GM21528 (cell line): ENCODE measurements at regions not wholly inside any gene's neighbourhood (a gene's known extent, or its start where the extent isn't known, plus 50 kb on each side); places are given as distances from the start of the nearest gene placed in this dataset.

Experiments
- ATAC-seq: cut with Tn5 transposase; IDR thresholded peaks from one replicate; pipeline ENCODE4 v1.9.1; 2021; ENCODE audit warnings: mild to moderate bottlenecking, moderate library complexity; ENCODE audit not compliant: unreplicated experiment, low FRiP score

DNA sequence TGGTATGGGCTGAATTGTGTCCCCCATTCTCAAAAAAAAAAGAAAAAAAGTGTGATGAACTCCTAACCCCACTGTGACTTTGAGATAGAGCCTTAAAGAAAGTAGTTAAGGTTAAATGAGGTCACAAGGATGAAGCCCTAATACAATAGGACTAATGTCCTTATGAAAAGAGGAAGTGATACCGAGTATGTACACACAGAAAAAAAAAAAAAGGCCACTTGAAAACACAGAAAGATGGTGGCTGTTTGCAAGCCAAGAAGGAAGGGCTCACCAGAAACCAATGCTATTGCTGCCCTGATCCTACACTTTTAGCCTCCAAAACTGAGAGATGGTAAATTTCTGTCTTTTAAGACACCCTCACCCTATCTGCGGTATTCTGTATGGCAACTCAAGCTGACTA, 955.6 kb downstream of the PCDH17 start:
- ATAC-seq: peak; percentile 93

DNA sequence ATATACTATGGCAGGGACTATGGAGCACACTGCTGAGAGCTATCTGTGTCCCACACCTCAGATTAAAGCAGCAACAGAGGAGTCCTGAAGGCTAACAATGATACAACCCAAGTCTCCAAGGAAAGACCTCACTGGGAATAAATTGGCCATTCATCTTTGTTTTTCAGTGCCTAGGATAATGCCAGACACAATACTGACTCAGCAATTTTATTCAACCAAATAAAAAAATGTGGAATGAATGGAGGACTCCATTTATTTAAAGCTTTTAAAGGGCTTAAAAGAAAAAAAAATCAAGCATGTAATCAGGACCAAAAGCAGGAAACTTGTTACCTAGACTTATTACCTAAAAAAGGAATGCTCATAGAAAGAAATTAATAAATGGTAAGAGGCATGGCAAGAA, 960.5 kb downstream of the PCDH17 start:
- no peak for ATAC-seq

DNA sequence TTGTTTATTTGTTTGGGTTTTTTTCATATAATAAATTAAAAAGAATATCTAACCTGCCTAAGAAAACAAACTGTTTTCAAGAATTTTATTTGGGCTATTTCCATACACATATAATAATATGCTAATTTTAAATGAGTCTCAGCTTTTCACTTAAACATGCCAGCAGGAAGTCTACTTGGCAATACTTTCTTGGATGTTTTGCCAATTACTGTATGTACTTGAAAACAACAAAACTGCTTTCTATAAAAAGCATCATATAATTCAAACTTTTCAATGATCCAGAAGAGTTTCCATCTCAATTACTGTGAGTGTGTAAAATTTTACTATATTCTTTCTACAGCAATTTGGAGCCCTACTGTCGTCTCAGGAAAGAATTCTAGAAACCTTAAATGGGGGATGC, 961.2 kb downstream of the PCDH17 start:
- no peak for ATAC-seq

DNA sequence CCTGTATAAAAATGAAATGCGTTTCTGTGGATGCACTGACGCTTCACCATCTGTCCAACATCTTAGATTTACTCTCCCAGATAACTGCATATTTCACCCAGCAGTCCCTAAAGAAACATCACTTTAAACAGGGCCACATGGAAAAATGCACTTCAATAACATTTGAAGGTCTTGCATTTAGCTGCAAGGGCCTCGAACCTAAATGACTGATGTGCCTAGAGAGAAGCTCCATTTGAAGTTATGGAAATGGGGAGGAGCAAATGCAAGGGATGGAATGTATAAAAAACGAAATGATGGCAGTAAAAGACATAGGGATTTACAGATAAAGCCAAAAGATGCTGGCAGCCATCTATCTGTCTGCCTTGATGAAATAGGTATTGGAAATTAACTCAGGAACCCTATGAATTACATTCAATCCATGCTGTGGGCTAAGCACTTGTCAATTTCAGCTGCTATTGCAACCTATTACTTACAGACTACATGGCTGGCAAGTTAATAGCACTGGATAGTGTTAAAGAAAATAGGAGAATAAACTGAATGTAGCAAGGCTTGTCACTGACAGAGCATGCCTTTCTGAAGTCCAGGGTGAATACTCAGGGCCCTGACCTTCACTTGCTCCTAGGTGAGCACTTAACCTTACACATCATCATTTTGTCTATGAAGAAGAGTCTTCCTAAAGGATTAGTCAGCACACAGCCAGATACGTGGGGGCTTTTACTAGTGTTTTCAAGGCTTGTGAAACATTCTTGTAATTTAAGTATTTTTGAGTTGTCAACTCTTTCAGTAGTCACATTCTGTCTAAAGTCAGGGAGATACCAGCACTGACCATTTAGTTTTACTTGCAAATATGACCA, 963.4 kb downstream of the PCDH17 start:
- no peak for ATAC-seq

DNA sequence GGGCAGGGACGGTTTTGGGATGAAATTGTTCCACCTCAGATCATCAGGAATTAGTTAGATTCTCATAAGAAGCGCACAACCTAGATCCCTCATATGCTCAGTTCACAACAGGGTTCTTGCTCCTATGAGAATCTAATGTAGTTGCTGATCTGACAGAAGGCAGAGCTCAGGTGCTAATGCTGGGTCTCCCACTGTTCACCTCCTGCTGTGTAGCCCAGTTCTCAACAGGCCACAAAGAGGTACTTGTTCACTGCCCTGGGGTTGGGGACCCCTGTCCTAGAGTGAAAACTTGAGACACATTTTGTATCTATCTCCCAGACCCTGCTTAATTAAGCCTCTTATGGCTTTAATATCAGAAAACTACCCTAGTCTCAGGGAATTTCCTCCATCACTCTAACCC, 966.0 kb downstream of the PCDH17 start:
- ATAC-seq: no peak

DNA sequence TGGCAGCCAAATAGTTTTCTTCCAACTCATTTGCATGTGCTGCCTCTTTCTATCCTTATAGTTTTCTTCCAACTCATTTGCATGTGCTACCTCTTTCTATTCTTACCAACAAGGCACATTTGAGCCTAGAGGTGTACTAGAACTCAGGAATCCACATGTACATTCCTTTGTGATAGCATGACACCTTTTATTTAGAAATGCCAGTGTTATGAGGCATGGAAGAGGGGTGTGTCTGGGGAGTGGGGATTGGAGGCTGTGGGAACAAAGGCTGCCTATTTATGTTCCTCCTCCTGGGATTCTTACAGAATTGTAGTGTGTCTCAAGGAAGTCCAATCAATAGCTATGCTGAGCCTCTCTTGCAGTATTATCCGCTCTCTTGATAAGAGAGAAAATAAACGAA, 966.7 kb downstream of the PCDH17 start:
- no peak for ATAC-seq

DNA sequence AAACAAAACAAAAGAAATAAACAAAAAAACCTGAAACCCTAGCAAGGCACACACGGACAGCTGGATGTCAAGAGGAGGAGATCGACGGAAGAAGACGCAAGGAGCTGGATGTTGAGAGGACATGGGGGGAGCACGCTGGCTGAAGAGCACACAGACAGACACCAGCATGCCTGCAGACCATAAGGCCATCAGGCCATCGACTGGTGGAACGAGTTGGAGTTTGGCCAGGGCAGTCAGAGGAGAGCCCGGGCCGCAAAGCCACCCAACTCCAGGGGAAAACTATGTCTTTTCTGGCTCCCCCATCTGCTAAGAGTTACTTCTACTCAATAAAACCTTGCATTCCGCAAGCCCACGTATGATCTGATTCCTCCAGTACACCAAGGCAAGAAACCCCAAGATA, 979.6 kb downstream of the PCDH17 start:
- no peak for ATAC-seq

DNA sequence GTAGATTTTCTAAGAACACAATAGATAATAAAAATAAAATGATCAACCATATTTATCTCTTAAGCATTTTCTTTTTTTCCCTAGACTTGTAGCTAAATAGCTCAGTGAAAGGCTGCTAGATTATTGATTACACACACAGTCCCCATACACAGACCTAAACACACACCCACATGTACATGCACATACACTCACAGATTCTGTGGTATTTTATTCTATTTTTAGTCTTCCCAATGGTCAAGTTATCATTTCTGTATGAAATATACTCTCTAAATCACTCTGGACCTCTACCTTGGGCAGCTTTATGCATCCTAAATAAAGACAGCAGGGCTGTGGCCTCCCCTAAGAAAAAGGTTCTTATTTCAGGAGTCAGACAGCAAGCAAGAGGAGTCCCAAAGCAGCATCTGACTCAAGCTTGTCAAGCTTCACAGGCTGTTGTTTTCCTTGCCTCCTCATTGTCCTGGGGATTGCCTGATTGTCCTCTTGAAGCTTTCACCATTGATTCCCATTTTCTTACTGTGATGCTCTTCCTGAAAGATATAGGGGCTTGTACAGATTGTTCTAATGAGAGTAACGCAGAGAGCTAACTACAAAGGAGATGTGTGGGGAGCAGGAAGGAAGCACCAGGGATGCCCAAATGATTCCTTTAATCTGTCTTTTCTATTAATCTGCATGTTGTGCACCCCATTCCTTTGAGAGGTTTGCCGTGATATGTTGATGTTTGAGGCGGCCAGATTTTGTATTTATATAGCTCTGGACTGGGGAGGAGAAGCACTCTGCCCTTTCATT, 986.5 kb downstream of the PCDH17 start:
- ATAC-seq: no peak

DNA sequence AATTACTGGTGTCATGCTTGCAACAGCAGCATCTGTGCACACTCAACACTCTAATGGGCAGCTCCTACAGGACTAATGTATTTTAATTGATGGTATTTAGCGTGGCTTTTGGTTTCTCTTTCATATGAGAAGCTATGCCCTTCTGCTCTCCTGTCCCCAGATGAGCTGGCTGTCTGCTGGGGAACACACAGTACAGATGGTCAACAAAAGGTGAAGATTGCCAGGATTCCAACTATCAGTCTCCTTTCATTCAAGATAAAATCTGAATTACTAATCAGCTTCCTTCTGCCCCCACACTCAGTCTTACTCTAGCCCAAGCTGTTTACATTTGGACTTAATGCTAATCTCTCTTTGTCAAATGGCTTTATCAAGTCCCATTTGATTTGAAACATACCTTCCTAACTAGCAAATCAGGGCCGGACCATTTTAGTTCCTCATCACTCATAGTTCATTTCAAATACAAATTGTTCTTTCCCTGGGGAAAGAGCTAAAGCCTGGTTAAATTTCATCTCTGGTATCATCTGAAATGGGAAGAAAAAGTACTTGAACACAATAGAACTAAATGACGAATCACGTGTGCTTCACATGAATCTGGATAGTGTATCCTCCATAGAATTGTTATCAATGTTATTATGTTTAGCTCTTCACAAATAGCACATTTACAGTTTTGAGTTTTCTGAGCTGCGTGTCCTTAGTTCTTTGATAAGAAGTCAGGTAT, 988.0 kb downstream of the PCDH17 start:
- ATAC-seq: no peak

DNA sequence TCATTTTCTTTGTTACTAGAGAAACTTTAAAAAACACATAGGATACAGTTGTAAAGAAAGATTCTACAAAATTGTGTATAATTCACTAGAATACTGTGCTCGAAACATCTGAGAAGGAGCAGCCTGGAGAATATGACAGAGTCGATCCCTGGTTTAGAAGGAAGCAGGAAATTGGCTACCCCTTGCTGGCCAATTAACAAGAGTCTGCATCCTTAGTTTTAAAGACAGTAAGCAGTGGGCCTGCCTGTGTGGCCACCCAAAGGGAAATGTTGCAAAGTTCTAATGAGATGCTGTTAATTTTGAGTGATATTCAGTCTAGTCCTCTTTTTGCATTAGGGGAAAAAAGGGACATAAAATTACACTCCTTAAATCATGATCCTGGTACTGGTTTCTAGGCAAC, 988.6 kb downstream of the PCDH17 start:
- no peak for ATAC-seq

DNA sequence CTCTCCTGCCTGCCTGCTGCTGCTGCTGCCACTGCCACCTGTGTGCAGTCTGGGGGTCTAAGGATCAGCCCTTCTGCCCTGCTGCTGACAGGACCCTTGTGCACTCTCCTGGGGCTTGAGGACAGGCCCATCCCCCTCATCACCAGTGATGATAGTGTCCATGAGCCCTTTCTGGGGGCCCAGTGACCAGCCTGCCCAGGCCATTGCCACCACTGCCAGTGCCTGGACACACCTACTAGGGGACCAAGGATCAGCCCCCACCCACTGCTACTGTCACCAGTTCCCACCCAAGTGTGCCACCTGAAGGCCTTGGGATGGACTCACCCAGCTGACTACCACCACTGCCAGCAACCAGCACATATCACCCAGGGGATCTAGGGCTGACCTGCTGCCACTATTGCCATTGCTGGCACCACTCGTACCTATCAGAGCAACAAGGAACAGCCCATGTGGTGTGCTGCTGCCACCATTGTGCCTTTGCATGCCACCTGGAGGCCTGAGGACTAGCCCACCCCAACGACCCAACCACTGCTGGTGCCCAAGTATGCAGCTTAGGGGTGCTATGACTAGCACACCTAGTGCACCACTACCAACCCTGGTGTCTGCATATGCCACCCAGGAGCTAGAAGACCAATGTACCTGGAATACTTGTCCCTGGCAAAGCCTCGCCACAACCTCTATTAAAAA, 994.3 kb downstream of the PCDH17 start:
- no peak for ATAC-seq

DNA sequence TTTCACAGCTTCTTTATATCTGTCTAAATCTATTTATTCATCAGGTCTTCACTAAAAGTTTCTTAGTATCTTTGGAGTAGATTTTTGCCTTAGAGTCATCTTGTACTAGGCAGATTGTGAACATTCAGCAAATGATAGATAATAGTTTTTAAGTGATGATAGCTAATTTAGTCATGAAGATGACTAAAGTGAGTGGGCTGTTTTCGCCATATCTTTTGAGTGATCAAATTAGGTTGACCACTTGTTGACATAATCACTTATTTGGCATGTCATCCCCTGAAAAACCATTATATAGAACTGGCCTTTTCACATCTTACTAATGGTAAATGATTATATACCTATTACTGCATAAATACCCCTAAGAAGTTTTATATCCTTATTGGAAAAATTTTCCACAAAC, 999.2 kb downstream of the PCDH17 start:
- ATAC-seq: no peak

DNA sequence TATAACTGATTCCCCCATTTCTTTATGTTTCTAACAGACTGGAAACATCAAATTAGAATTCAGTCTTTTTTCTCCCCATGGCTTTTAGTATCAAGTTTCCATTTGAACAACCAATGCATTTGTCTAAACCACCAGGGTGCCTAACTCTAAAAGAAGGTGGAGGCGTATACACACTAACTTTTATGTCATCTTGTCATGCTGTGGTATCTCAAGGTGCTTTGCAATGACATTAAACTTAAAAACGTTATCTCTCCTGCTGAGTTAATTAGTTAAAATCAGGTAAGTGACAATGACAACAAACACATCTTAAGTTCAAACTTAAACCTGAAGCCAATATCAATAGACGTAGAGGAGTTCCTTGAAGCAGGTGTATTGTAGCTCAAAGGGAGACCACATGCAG, 1001.7 kb downstream of the PCDH17 start:
- no peak for ATAC-seq

DNA sequence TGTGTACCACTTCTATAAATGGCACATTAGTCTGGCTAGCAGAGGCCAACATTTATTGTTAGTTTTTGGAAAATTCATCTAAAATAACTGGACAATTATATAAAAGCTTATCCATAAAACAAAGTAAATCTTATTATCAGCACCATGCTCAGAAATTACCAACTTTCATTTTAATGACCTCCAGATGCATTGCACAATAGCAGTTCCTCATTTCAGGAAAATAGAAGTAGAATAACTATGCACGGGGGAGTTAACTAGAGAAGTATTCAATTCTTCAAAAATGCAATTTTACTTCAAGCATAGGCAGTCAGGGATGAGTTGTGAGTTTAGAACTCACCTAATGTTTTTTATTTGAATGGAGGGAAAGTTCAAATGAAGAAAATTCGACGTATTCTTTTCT, 1023.5 kb downstream of the PCDH17 start:
- ATAC-seq: no peak

DNA sequence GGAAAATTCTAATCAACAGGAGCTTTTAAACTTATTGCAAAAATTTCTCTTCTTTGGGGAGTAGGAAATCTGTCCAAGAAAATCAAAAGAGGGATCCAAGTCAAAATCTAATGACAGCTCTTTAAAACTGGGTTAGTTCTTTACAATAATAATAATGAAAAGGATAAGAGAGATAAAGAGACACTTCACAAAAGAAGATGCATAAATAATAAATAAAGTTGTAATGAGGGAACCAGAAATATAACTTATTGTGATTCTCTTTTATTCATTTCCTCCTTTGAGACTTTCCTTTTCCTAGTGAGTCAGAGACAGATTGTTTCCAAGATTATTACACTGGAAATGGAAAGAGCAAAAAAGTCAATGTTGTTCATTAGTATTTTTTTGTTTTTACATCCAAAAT, 1029.3 kb downstream of the PCDH17 start:
- no peak for ATAC-seq

DNA sequence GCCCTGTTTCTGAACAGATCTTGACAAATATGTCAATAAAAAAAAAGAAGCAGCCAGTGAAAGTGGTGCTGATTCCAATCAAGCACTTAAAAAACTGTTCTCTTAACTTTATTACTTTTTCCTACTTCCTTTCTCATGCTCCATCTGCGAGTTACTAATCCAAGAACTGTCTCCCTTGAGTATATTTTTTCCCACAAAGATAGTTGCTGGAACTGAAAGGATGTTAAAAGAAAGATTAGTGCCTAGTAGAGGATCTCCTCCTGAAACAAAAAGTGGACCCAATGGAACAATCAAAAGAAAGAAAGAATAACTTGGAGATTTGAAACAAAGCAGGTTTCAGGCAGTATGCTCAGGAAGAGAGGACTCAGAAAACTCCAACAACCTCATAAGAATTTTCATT, 1034.8 kb downstream of the PCDH17 start:
- ATAC-seq: no peak

DNA sequence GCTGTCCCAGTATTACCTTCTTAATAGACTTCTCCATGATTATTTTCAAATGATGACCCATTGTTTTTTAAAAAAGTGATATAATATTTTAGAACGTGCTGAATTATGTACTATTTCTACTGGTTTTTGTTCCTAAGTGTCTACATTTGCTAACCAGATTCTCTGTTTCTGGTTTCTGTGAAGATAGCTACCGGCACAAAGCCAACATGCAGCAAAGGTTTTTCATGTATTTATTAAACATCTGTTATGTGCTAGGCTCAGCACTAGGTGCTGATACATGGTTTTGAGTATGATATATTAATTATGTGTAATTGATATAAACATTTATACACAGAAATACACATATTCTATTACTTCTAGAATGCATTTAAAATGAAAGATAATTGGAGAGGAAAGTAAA, 1035.6 kb downstream of the PCDH17 start:
- ATAC-seq: no peak

DNA sequence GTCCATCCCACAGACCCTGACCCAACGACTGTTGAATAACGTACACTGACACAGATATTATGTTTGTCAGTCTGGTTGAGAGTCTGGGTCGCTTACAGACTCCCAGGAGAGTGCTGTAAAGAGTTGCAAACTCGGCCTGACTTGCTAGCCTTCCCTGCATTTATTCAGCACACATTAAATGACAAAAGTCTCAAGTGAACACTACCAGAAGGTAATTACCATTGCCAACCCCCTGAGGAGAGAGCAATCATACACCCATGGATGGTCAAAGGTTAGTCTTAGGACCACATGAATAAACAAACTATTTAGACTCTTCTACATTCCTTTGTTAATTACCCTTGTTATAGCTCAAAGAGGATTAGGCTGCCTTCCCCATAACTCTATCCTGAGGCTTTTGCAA, 1048.6 kb downstream of the PCDH17 start:
- ATAC-seq: no peak

DNA sequence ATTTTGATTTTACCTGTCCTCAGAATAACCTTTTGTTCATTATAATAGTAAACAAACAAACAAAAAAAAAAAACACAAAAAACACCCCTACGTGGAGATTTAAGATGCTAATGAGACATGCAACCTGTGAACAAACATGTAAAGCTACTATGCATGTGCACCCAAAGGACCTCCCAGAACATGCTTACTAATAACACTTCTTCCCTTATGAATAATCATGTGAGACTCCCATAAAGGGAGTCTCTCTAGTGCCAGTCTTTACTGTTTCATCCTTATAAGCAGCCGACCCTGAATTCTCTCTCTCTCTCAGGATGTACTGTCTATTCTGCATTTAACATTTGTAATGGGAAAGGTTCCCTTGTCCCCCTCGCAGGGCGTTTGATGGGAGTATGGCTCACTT, 1051.1 kb downstream of the PCDH17 start:
- no peak for ATAC-seq

DNA sequence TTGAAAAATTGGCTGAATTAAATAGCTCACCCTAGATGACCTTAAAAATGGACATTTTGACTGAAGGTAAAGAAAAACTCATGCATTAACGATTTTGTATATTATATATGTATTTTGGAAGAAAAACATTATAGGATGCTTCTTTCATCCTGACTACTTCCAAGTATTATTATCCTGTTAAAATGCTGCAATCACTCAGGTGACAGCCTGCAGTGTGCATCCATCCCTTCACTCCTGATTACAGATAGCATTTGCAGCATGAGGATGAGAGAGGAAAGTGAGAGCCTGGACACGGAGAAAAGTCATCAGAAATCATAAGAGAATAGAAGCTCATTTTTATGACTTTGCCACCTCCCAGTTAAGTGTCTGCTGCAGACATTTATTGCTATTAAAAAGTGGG, 1055.6 kb downstream of the PCDH17 start:
- no peak for ATAC-seq

DNA sequence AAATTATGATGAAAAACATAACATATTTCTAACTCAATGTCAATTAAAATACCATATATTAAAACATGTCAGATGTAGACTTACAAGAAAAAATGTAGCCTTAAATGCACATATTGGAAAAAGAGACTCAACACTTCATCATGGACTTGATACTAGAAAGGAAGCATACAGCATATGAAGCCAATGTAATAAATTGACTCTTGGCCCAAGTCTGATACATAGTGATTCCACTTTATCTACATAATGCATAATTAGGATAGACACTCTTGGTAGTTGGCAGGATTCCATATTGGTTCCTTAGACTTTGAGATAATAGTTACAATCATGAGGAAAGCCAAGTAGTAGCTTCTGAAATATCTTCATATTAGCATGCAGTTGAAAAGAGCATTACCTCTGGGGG, 1067.0 kb downstream of the PCDH17 start:
- ATAC-seq: no peak
